ENCODE measurements at regions not wholly inside any gene's neighbourhood (a gene's known extent, or its start where the extent isn't known, plus 50 kb on each side); places are given as distances from the start of the nearest gene placed in this dataset.

GRCh38 chr13:48591889-48592687, 59.2 kb upstream of the RCBTB2 start:
- H3K4me2 ChIP-seq: no peak overlapping the region
- H3K27ac ChIP-seq (ENCODE audit: low read depth in 2 of 2, low read length in 1 of 2): no peak overlapping the region
- no peak overlapping the region for H2AFZ ChIP-seq (ENCODE audit: low read depth)
- H3K4me3 ChIP-seq (ENCODE audit: low read depth in 2 of 2, low read length in 1 of 2): no peak overlapping the region
- ChIA-PET POLR2A (no interaction called here), CTCF (interaction anchor here (1.2 to 9.8 kb wide), 4 partner anchors 11 to 178 kb away, joined by 5 to 102 read pairs (median 12); no protein-coding TSS in a partner anchor)
- no peaks in the 10 kb centered on the region for H3K9me2 ChIP-seq
- no peak overlapping the region for H3K9ac ChIP-seq
- DNase-seq: no peak
- H3F3A ChIP-seq (replicated peaks; ENCODE audit: insufficient read depth): no peaks in the 10 kb centered on the region
- H3K79me2 ChIP-seq (ENCODE audit: insufficient read depth): no peaks in the 10 kb centered on the region
- TF ChIP-seq FOSL2 (IDR thresholded peaks at IDR 0.05; ENCODE audit: borderline replicate concordance, low read depth) (no peak), ZBTB33 (IDR thresholded peaks at IDR 0.05; ENCODE audit: borderline replicate concordance, low read depth) (no peak), FOXM1 (IDR thresholded peaks at IDR 0.05; ENCODE audit: low read depth) (no peak), EZH2phosphoT487 (IDR thresholded peaks at IDR 0.05; ENCODE audit: borderline replicate concordance, low read depth) (no peak), MXI1 (IDR thresholded peaks at IDR 0.05; ENCODE audit: low read depth, low read length) (no peak), USF1 (IDR thresholded peaks at IDR 0.05; ENCODE audit: borderline replicate concordance, low read depth) (no peak), MEF2A (IDR thresholded peaks at IDR 0.05; ENCODE audit: borderline replicate concordance, low read depth) (no peak), SMC3 (IDR thresholded peaks at IDR 0.05; ENCODE audit: low read depth, low read length) (no peak), RAD21 (IDR thresholded peaks at IDR 0.05; ENCODE audit: low read length) (no peak), YY1 (IDR thresholded peaks at IDR 0.05; ENCODE audit: low read depth) (no peak), RCOR1 (IDR thresholded peaks at IDR 0.05; ENCODE audit: low read length) (no peak), IRF3 (IDR thresholded peaks at IDR 0.05; ENCODE audit: low read depth, low read length) (no peak), MAX (IDR thresholded peaks at IDR 0.05; ENCODE audit: low read depth) (no peak), SIN3A (IDR thresholded peaks at IDR 0.05; ENCODE audit: borderline replicate concordance, low read depth, low read length) (no peak), TAF1 (IDR thresholded peaks at IDR 0.05; ENCODE audit: borderline replicate concordance, low read depth, low read length) (no peak)
- TF ChIP-seq, protein P1, sequence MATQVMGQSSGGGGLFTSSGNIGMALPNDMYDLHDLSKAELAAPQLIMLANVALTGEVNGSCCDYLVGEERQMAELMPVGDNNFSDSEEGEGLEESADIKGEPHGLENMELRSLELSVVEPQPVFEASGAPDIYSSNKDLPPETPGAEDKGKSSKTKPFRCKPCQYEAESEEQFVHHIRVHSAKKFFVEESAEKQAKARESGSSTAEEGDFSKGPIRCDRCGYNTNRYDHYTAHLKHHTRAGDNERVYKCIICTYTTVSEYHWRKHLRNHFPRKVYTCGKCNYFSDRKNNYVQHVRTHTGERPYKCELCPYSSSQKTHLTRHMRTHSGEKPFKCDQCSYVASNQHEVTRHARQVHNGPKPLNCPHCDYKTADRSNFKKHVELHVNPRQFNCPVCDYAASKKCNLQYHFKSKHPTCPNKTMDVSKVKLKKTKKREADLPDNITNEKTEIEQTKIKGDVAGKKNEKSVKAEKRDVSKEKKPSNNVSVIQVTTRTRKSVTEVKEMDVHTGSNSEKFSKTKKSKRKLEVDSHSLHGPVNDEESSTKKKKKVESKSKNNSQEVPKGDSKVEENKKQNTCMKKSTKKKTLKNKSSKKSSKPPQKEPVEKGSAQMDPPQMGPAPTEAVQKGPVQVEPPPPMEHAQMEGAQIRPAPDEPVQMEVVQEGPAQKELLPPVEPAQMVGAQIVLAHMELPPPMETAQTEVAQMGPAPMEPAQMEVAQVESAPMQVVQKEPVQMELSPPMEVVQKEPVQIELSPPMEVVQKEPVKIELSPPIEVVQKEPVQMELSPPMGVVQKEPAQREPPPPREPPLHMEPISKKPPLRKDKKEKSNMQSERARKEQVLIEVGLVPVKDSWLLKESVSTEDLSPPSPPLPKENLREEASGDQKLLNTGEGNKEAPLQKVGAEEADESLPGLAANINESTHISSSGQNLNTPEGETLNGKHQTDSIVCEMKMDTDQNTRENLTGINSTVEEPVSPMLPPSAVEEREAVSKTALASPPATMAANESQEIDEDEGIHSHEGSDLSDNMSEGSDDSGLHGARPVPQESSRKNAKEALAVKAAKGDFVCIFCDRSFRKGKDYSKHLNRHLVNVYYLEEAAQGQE (IDR thresholded peaks at IDR 0.05; ENCODE audit: low read depth, low read length): no peak
- TF ChIP-seq, protein P2, sequence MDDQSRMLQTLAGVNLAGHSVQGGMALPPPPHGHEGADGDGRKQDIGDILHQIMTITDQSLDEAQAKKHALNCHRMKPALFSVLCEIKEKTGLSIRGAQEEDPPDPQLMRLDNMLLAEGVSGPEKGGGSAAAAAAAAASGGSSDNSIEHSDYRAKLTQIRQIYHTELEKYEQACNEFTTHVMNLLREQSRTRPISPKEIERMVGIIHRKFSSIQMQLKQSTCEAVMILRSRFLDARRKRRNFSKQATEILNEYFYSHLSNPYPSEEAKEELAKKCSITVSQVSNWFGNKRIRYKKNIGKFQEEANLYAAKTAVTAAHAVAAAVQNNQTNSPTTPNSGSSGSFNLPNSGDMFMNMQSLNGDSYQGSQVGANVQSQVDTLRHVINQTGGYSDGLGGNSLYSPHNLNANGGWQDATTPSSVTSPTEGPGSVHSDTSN (IDR thresholded peaks at IDR 0.05): no peak
- WGBS (ENCODE audit: low lambda C conversion rate): 82% methylated on average over 4 of the region's 4 CpGs
- H3K9me3 ChIP-seq: no peaks in the 10 kb centered on the region
- H4K20me1 ChIP-seq (ENCODE audit: insufficient read depth): no peaks in the 10 kb centered on the region
- no peaks in the 10 kb centered on the region for H3K4me1 ChIP-seq (ENCODE audit: control insufficient read depth in 1 of 2, insufficient read depth in 2 of 2, low read depth in 1 of 2, low read length in 1 of 2)
- H3K36me3 ChIP-seq (replicated peaks in 1 of 2; ENCODE audit: control insufficient read depth in 1 of 2, insufficient read depth in 2 of 2, low read length in 1 of 2): no peaks in the 10 kb centered on the region
- H3K27me3 ChIP-seq (ENCODE audit: insufficient read depth): no peaks in the 10 kb centered on the region
